Stimulated activated CD4-positive, alpha-beta T cell treated with anti-CD3 and anti-CD28 coated beads, Interleukin-4, amount 100 ng/mL, for 48 hours (primary cell): ENCODE measurements at regions not wholly inside any gene's neighbourhood (a gene's known extent, or its start where the extent isn't known, plus 50 kb on each side); places are given as distances from the start of the nearest gene placed in this dataset.

Experiments
- DNase-seq, 2 donors: peaks; one replicate each; pipeline ENCODE4 v3.0.0-alpha.2; 2020; ENCODE audit warnings: low read depth in 2 of 2

GRCh38 chr2:5330961-5331360 lies 361.2 kb upstream of the SOX11 start:
- DNase-seq: no peak

DNA sequence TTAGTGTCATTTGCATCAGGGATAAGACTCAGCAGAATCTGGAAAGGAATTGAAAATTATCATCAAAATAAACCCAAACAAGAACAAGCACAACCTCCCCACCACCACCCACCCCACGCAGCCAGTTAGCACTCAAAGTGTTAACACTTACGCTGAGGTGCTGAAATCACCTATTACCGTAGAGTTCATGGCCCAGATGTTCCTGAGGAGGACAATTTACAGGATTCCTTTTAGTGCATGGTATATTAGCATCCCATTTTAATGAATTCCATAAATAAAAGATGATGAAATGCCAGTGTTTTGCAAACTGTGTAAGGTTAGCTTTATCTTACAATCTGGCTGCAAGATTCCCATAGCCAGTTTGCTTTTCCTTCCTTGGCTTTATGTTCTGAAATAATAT lies 359.3 kb upstream of the SOX11 start:
- DNase-seq: no peak

GRCh38 chr2:5339473-5339872 lies 352.7 kb upstream of the SOX11 start:
- no peak for DNase-seq

GRCh38 chr2:5343785-5344335 lies 348.3 kb upstream of the SOX11 start:
- no peak for DNase-seq

DNA sequence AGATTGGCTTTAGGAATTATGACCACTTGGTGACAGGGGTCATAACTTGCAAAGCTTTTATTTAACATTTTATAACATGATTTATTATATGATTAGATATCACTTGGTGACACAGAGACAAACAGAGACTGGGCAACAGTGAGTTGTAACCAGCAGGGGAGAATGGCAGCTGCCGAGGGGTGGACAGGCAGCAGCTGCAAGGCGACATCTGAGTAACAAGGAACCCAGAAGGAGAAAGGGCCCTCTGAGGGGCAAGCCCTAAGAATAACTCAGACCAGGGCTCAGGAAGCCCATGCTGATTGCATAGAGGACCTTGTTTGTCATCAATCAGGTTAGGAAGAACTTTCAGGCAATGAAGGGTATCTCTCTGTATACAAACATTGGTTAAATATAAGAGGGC lies 339.9 kb upstream of the SOX11 start:
- DNase-seq: no peak

GRCh38 chr2:5353565-5353964 lies 338.6 kb upstream of the SOX11 start:
- DNase-seq: no peak

GRCh38 chr2:5359397-5359796 lies 332.8 kb upstream of the SOX11 start:
- no peak for DNase-seq

DNA sequence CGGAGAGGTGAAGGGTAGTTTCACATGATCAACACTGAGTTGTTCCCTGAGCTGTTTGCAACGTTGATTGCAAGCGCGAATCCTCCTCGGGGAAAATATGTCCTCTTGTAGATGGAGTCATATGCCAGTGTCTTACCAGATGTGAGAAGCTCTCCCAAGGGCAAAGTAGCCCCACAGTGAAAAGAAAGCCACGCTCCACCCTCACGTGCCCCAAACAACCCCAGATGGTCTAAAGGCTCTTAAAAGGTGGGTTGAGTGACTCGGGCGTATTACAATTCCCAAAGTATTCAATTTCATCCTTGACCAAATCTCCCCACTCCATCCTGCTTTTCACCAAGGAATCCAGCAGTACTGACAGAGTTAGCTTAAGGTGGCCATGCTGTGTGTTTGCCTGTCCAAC lies 332.1 kb upstream of the SOX11 start:
- no peak for DNase-seq

DNA sequence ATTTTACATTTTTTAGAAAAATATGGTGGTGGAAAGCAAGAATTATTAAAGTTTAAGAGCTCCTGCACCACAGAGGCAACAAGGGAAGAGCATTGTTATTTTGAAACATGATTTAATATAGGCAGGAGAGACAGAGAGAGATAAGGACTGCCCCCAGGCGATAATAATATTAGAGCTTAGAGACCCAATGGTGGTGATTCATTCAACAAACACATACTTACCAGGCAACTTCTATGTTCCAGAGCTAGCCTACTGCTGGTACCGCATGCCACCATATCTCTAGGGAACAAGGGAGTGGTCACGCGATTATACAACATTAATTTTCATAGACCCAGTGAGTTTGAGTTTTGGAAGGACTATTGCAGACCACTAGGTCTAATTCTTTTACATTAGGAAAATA lies 327.8 kb upstream of the SOX11 start:
- no peak for DNase-seq

GRCh38 chr2:5365871-5366461 lies 326.2 kb upstream of the SOX11 start:
- peak; percentile 38 to 69 for DNase-seq

DNA sequence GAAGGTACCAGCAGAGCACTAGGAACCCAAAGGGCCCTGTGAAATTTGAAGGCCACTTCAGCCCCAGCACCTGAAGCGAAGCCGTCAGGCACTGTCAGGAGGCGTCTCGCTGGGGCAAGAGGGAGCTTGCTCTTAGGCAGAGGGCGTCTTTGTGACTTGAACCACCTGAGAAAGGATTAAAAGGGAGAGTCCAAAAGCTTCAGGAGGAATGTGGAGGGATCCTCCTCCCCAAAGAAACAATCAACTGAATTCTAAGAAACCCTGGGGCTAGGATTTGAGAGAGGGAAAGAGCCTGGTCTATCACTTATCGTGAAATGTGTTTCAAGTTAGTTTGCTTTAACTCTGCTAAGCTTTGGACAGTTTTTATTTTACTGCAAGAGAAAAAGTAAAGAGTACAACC lies 324.9 kb upstream of the SOX11 start:
- DNase-seq: no peak

GRCh38 chr2:5368263-5368662 lies 323.9 kb upstream of the SOX11 start:
- no peak for DNase-seq

- no peak for DNase-seq
Observed at GRCh38 chr2:5369510-5369909, 322.7 kb upstream of the SOX11 start.

- DNase-seq: no peak
Observed at GRCh38 chr2:5370158-5370557, 322.0 kb upstream of the SOX11 start.

GRCh38 chr2:5372141-5372540 lies 320.0 kb upstream of the SOX11 start:
- DNase-seq: no peak

GRCh38 chr2:5373200-5373599 lies 319.0 kb upstream of the SOX11 start:
- no peak for DNase-seq

GRCh38 chr2:5374762-5375161 lies 317.4 kb upstream of the SOX11 start:
- no peak for DNase-seq

DNA sequence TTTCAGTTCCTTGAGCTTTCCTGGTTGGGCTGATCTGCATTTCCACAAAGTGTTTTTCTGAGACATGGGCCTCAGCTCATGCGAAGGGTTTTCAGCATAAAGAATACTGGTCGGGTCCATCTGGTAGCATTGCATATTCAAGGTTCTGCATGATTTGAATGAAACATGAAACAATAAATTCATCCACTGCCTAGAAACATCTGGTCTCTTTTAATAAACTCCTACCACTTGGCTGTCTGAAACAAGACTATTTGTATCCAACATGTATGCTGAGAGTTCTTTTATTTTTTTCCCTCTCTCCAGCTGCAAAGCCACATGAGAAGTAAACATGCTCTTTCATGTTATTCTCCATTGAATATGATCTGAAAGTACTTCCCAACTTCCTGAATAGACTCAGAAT lies 314.9 kb upstream of the SOX11 start:
- no peak for DNase-seq

DNA sequence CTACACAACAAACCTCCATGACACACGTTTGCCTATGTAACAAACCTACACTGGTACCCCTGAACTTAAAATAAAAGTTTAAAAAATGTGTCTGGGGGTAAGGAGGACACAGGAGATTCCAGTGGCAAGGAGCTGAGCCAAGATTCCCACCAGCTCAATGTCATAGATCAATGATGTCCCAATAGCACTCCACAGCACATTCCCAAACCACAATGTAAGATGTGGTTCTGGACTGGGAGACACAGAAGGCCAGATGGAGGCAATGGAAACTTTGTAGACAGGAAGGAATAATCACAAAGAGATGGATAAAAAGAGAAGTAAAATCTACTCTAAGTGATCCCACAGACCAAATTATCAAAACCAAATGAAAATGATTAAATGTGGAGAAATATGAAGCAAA lies 312.4 kb upstream of the SOX11 start:
- DNase-seq: no peak

DNA sequence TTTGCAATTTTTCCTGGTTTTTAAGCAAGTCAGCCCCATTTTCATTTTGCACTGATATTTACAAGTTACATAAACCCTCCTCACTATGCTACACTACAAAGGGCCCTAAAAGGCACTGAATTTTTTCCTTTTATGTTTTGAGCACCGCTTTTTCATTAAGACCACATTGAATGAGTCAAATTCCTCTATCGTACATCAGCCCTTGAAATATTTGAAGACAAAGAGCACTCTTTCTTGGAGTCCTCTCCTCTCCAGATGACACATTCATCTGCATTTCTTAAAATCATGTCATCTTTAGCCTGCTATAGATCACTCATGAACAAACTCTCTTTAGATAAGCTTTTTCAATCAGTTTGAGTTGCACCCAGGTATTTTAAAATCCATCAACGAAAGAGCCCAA lies 306.6 kb upstream of the SOX11 start:
- no peak for DNase-seq

- DNase-seq: no peak
Observed at GRCh38 chr2:5387406-5387805, 304.8 kb upstream of the SOX11 start.

DNA sequence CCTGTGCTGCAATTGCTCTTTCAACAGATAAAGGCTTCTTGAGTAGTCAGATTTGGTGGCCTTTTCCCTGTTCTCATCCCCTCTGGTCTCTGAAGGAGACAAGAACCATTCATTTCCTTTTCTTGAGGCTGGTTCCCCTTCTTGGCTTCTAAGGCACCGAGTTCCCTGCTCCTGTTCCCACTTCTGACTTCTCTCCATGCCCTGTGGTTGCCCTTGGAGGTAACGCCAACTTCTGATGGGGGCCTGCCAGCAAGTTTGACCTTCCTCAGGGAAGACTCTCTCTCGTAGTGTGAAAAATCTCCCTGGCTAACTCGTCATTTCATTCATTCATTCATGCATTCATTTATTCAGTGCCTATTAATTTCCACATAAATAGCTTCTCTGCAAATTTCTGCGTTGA lies 302.4 kb upstream of the SOX11 start:
- no peak for DNase-seq

GRCh38 chr2:5391362-5391761 lies 300.8 kb upstream of the SOX11 start:
- DNase-seq: no peak

DNA sequence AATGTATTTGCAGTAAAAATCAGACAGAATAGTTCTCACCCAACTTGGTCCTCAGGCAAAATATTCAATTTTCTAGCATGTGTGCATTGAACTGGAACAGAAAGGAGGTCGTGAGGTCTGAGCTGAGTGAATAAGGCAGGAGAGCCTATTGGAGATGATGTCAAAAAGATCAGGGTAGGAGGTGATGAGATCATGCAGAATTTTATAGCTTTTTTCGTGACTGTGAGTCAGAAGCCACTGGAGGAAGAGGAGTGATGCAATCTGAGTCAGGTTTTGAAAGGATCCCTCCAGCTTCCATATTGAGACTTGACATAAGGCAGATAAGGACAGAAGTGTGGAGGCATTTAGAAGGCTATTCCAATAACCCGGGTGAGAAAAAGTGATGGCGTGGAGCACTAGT lies 299.5 kb upstream of the SOX11 start:
- DNase-seq: no peak
